ENCODE measurements at regions not wholly inside any gene's neighbourhood (a gene's known extent, or its start where the extent isn't known, plus 50 kb on each side); places are given as distances from the start of the nearest gene placed in this dataset.

DNA sequence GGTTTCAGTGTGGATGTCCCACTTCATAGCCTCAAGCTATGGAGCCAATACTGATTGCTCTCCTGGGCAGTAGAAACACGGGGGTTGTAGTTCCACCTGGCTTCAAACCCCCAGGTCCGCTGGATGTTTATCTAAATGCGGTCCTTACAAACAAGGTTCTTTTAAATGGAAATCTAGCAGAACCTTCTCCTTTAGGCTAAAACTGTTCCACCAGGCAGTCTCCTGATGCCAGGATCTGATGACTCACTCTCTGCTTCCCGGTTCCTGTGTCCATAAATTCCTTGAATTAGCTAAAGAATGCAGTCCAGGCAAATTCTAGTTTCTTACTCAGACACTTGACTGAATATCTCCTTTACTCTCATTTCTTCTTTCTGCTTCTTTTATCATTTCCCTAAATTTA, 108.4 kb upstream of the FAM3C start:
- dilution Hi-C loops (cut with MboI; ENCODE audit: extremely low pct_ligation_motif_present, low sequenced_read_pairs), result no loop called here
- Histone ChIP-seq H3K9ac (ENCODE audit: control insufficient read depth, extremely low read depth, insufficient read depth, low read length) (no peak overlapping the region), H3K4me1 (ENCODE audit: control insufficient read depth, extremely low read depth, insufficient read depth, low read length) (peaks cover 11% of the 10 kb centered on the region), H3K36me3 (ENCODE audit: control insufficient read depth in 2 of 2, extremely low read depth in 1 of 2, insufficient read depth in 2 of 2, low read length in 2 of 2) (no peaks in the 10 kb centered on the region), H3K79me2 (ENCODE audit: control insufficient read depth, insufficient read depth, low read length) (no peaks in the 10 kb centered on the region), H3K27me3 (ENCODE audit: control insufficient read depth, extremely low read depth, insufficient read depth, low read length) (no peaks in the 10 kb centered on the region), H3K4me2 (ENCODE audit: control insufficient read depth, extremely low read depth, insufficient read depth, low read depth, low read length) (peak overlapping the region; percentile 54), H4K20me1 (ENCODE audit: control insufficient read depth, extremely low read depth, insufficient read depth, low read length) (no peaks in the 10 kb centered on the region), H2AFZ (ENCODE audit: control insufficient read depth, low read length) (peak overlapping the region; percentile 72), H3K27ac (ENCODE audit: control insufficient read depth, insufficient read depth, low read length) (peak overlapping the region; percentile 49), H3K9me1 (ENCODE audit: control insufficient read depth, extremely low read depth, insufficient read depth, low read length) (no peaks in the 10 kb centered on the region), H3K4me3 (ENCODE audit: control insufficient read depth in 2 of 3, extremely low read depth in 1 of 3, insufficient read depth in 2 of 3, low read depth in 1 of 3, low read length in 3 of 3) (peak overlapping the region in 1 of 3 experiments; percentile 20), H3K9me3 (ENCODE audit: control insufficient read depth, low read depth, low read length) (peaks cover 20% of the 10 kb centered on the region)
- TF ChIP-seq EZH2 (IDR thresholded peaks at IDR 0.05; ENCODE audit: low read length), result no peak
- no peak for TF ChIP-seq CTCF (optimal IDR thresholded peaks at IDR 0.05 in 1 of 3, IDR thresholded peaks at IDR 0.05 in 1 of 3, conservative IDR thresholded peaks at IDR 0.05 in 1 of 3; ENCODE audit: extremely low read depth in 1 of 3, insufficient read depth in 2 of 3, low read length in 3 of 3)
- FAIRE-seq, result peak; percentile 90
- peak; percentile 25 for DNase-seq (ENCODE audit: low read depth, low spot score)

GRCh38 chr7:121503730-121504129, 107.6 kb upstream of the FAM3C start:
- Histone ChIP-seq H3K27ac (ENCODE audit: control insufficient read depth, insufficient read depth, low read length) (no peak overlapping the region), H3K4me1 (ENCODE audit: control insufficient read depth, extremely low read depth, insufficient read depth, low read length) (peaks cover 11% of the 10 kb centered on the region), H3K9ac (ENCODE audit: control insufficient read depth, extremely low read depth, insufficient read depth, low read length) (no peak overlapping the region), H3K4me3 (ENCODE audit: control insufficient read depth in 2 of 3, extremely low read depth in 1 of 3, insufficient read depth in 2 of 3, low read depth in 1 of 3, low read length in 3 of 3) (no peak overlapping the region), H3K79me2 (ENCODE audit: control insufficient read depth, insufficient read depth, low read length) (no peaks in the 10 kb centered on the region), H3K9me1 (ENCODE audit: control insufficient read depth, extremely low read depth, insufficient read depth, low read length) (no peaks in the 10 kb centered on the region), H3K36me3 (ENCODE audit: control insufficient read depth in 2 of 2, extremely low read depth in 1 of 2, insufficient read depth in 2 of 2, low read length in 2 of 2) (no peaks in the 10 kb centered on the region), H3K9me3 (ENCODE audit: control insufficient read depth, low read depth, low read length) (peaks cover 19% of the 10 kb centered on the region), H3K27me3 (ENCODE audit: control insufficient read depth, extremely low read depth, insufficient read depth, low read length) (no peaks in the 10 kb centered on the region), H2AFZ (ENCODE audit: control insufficient read depth, low read length) (no peak overlapping the region), H4K20me1 (ENCODE audit: control insufficient read depth, extremely low read depth, insufficient read depth, low read length) (no peaks in the 10 kb centered on the region), H3K4me2 (ENCODE audit: control insufficient read depth, extremely low read depth, insufficient read depth, low read depth, low read length) (no peak overlapping the region)
- TF ChIP-seq CTCF (optimal IDR thresholded peaks at IDR 0.05 in 1 of 3, IDR thresholded peaks at IDR 0.05 in 1 of 3, conservative IDR thresholded peaks at IDR 0.05 in 1 of 3; ENCODE audit: extremely low read depth in 1 of 3, insufficient read depth in 2 of 3, low read length in 3 of 3), result no peak
- no peak for TF ChIP-seq EZH2 (IDR thresholded peaks at IDR 0.05; ENCODE audit: low read length)
- DNase-seq (ENCODE audit: low read depth, low spot score), result no peak
- no peak for FAIRE-seq
- dilution Hi-C loops (cut with MboI; ENCODE audit: extremely low pct_ligation_motif_present, low sequenced_read_pairs), result no loop called here

All from keratinocyte (primary cell).